ENCODE measurements at regions not wholly inside any gene's neighbourhood (a gene's known extent, or its start where the extent isn't known, plus 50 kb on each side); places are given as distances from the start of the nearest gene placed in this dataset.

- Histone ChIP-seq H3K36me3 (no peaks in the 10 kb centered on the region), H3K9me3 (ENCODE audit: low read depth) (no peaks in the 10 kb centered on the region), H2AFZ (replicated peaks) (no peak overlapping the region), H3F3A (ENCODE audit: low read depth) (peaks cover 6% of the 10 kb centered on the region), H3K9ac (no peak overlapping the region), H3K4me3 (no peak overlapping the region), H3K79me2 (ENCODE audit: low read depth) (no peaks in the 10 kb centered on the region), H4K20me1 (ENCODE audit: low read depth) (no peaks in the 10 kb centered on the region), H3K27ac (no peak overlapping the region), H3K4me2 (no peak overlapping the region), H3K4me1 (peaks cover 11% of the 10 kb centered on the region), H3K27me3 (no peaks in the 10 kb centered on the region)
- no peak for TF ChIP-seq CTCF (IDR thresholded peaks at IDR 0.05)
- TF ChIP-seq EZH2phosphoT487 (IDR thresholded peaks at IDR 0.05): no peak
- no peak for TF ChIP-seq EZH2 (IDR thresholded peaks at IDR 0.05)
- H3K9me3 Mint-ChIP-seq: peaks cover 4% of the 10 kb centered on the region
- no peak overlapping the region for H3K27ac Mint-ChIP-seq
- H3K27me3 Mint-ChIP-seq (ENCODE audit: insufficient read depth, low read depth): peaks cover 4% of the 10 kb centered on the region
- no peaks in the 10 kb centered on the region for H3K36me3 Mint-ChIP-seq
- peaks cover 25% of the 10 kb centered on the region for H3K4me1 Mint-ChIP-seq
- no peak for DNase-seq (ENCODE audit: low spot score)
- no peak overlapping the region for H3K4me3 Mint-ChIP-seq
These were observed 79.6 kb upstream of the SLC6A6 start for GRCh38 chr3:14322667-14323295.

- no peaks in the 10 kb centered on the region for H3K36me3 Mint-ChIP-seq
- H3K9me3 Mint-ChIP-seq: peaks cover 4% of the 10 kb centered on the region
- H3K4me1 ChIP-seq: peaks cover 11% of the 10 kb centered on the region
- no peak overlapping the region for H3K9ac ChIP-seq
- H2AFZ ChIP-seq (replicated peaks): peak overlapping the region; percentile 34
- H3K9me3 ChIP-seq (ENCODE audit: low read depth): no peaks in the 10 kb centered on the region
- no peaks in the 10 kb centered on the region for H3K27me3 ChIP-seq
- no peak for TF ChIP-seq CTCF (IDR thresholded peaks at IDR 0.05)
- no peak for TF ChIP-seq EZH2 (IDR thresholded peaks at IDR 0.05)
- TF ChIP-seq EZH2phosphoT487 (IDR thresholded peaks at IDR 0.05): no peak
- H3K27ac ChIP-seq: no peak overlapping the region
- H4K20me1 ChIP-seq (ENCODE audit: low read depth): no peaks in the 10 kb centered on the region
- peaks cover 4% of the 10 kb centered on the region for H3K27me3 Mint-ChIP-seq (ENCODE audit: insufficient read depth, low read depth)
- H3K4me1 Mint-ChIP-seq: peaks cover 25% of the 10 kb centered on the region
- no peaks in the 10 kb centered on the region for H3K36me3 ChIP-seq
- no peak overlapping the region for H3K4me2 ChIP-seq
- no peaks in the 10 kb centered on the region for H3K79me2 ChIP-seq (ENCODE audit: low read depth)
- peak overlapping the region; percentile 35 for H3K4me3 Mint-ChIP-seq
- peaks cover 5% of the 10 kb centered on the region for H3F3A ChIP-seq (ENCODE audit: low read depth)
- no peak overlapping the region for H3K4me3 ChIP-seq
- DNase-seq (ENCODE audit: low spot score): no peak
- H3K27ac Mint-ChIP-seq: no peak overlapping the region
These were observed 78.8 kb upstream of the SLC6A6 start for GRCh38 chr3:14323401-14324223.

- Histone ChIP-seq H3K9me3 (ENCODE audit: low read depth) (no peaks in the 10 kb centered on the region), H4K20me1 (ENCODE audit: low read depth) (no peaks in the 10 kb centered on the region), H3K27ac (no peak overlapping the region), H3K36me3 (no peaks in the 10 kb centered on the region), H3K4me3 (no peak overlapping the region), H2AFZ (replicated peaks) (no peak overlapping the region), H3K27me3 (no peaks in the 10 kb centered on the region), H3K4me2 (no peak overlapping the region), H3F3A (ENCODE audit: low read depth) (peaks cover 10% of the 10 kb centered on the region), H3K4me1 (peaks cover 15% of the 10 kb centered on the region), H3K9ac (no peak overlapping the region), H3K79me2 (ENCODE audit: low read depth) (no peaks in the 10 kb centered on the region)
- no peak for TF ChIP-seq CTCF (IDR thresholded peaks at IDR 0.05)
- TF ChIP-seq EZH2 (IDR thresholded peaks at IDR 0.05): no peak
- TF ChIP-seq EZH2phosphoT487 (IDR thresholded peaks at IDR 0.05): no peak
- no peak overlapping the region for H3K4me3 Mint-ChIP-seq
- H3K9me3 Mint-ChIP-seq: peaks cover 4% of the 10 kb centered on the region
- peak overlapping the region; percentile 46 for H3K27ac Mint-ChIP-seq
- peak; percentile 39 for DNase-seq (ENCODE audit: low spot score)
- H3K4me1 Mint-ChIP-seq: peaks cover 25% of the 10 kb centered on the region
- peaks cover 5% of the 10 kb centered on the region for H3K27me3 Mint-ChIP-seq (ENCODE audit: insufficient read depth, low read depth)
- no peaks in the 10 kb centered on the region for H3K36me3 Mint-ChIP-seq
These were observed 78.0 kb upstream of the SLC6A6 start for GRCh38 chr3:14324224-14324944.
